ENCODE measurements at regions not wholly inside any gene's neighbourhood (a gene's known extent, or its start where the extent isn't known, plus 50 kb on each side); places are given as distances from the start of the nearest gene placed in this dataset.
A peak's percentile ranks its signal among the peaks of the same experiment; 100 is the strongest.

GRCh38 chr13:74004109-74004508 lies 130.1 kb downstream of the KLF12 start:
- no peak for DNase-seq (ENCODE audit: low read depth in 2 of 2, low spot score in 1 of 2)

DNA sequence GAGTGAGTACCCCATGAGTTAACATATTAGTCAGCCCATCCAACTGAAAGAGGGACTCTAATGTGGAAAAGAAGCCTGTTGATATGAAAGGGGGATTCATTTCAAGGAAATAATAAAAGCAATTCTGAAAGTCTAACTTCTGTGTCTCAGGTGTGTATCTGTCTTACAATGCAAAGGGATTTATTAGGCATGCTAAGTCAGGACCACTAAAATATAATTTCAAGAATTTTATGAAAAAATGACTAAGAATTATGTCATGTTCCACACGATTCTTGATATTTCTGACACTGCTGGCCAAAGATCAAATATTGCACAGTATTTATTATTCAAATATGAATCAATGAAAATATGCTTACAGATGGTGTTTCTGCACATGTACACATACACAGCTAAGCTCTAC lies 130.8 kb downstream of the KLF12 start:
- no peak for DNase-seq (ENCODE audit: low read depth in 2 of 2, low spot score in 1 of 2)

DNA sequence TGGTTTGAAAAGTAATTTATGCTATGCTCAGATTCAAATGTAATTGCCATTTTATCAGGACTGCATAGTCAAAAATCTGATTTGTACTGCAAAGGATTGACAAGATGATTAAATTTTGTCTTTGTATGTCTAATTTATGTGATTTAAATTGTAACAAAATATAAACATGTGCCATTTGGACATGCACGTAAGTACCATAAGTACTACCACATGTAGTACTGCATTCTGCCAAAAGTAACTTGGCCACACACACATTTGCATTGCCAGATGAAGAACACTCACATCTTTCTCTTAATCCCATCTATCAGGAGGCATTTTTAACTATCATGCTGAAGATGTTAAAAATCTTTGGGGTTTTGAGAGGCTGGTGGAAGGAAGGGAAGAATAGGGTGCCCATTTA lies 133.3 kb downstream of the KLF12 start:
- no peak for DNase-seq (ENCODE audit: low read depth in 2 of 2, low spot score in 1 of 2)

DNA sequence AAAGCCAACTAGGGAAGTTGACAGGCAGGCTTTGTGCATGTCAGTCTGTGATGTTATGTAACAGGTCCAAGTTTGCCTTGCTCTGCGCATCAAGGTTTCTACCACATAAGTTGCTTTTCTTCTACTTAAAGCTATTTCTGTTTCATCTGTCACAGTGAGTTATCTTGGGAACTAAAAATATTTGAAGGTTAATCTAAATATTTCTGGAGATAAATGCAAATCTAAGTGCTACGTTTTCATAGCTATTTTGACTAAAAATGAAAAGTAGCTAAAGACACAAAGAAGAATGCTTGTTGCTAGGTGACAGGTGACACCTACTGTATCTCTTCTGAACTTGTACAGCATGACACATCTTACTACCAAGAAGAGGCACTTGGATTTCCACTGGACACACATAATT lies 135.6 kb downstream of the KLF12 start:
- no peak for DNase-seq (ENCODE audit: low read depth in 2 of 2, low spot score in 1 of 2)

- DNase-seq (ENCODE audit: low read depth in 2 of 2, low spot score in 1 of 2), result no peak
Measured at GRCh38 chr13:73997964-73998363, 136.2 kb downstream of the KLF12 start.

- no peak for DNase-seq (ENCODE audit: low read depth in 2 of 2, low spot score in 1 of 2)
Measured at GRCh38 chr13:73996569-73996968, 137.6 kb downstream of the KLF12 start.

GRCh38 chr13:73995736-73996135 lies 138.5 kb downstream of the KLF12 start:
- no peak for DNase-seq (ENCODE audit: low read depth in 2 of 2, low spot score in 1 of 2)

DNA sequence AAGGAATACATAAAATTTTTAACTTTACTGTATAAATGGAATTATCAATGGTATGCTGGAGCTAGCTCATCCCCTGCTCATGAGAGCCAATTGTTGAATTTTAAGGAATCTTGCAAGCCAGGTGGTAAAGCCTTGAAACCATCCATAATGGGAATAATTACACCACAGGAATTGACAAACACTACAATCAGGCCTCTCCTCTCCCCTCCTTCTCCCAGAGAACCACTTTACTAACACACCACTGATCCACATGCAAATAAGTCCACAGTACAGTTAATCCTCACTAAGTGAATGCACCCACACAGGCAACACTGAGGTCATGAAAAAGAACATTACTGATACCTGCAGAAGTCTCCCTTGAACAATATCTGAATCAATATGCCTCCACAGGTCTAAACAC lies 140.5 kb downstream of the KLF12 start:
- no peak for DNase-seq (ENCODE audit: low read depth in 2 of 2, low spot score in 1 of 2)

DNA sequence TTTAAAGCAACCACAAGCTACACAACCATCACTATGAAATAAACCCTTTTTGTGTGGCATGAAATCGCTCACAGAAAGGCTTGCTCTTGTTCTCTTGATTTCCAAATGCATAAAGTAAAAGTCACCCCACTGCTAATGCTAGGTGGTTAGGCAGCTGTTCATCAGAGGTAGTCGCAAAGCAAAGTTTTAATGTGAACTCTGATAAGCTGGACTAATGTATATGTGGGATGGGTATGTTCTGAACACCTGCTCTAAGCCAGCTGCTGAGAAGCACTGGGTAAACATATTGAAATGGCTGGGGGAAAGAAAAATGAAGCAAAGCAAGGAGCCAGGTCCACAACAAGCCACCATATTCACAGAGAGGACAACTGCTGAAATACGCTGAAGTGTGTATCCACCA lies 142.3 kb downstream of the KLF12 start:
- no peak for DNase-seq (ENCODE audit: low read depth in 2 of 2, low spot score in 1 of 2)

DNA sequence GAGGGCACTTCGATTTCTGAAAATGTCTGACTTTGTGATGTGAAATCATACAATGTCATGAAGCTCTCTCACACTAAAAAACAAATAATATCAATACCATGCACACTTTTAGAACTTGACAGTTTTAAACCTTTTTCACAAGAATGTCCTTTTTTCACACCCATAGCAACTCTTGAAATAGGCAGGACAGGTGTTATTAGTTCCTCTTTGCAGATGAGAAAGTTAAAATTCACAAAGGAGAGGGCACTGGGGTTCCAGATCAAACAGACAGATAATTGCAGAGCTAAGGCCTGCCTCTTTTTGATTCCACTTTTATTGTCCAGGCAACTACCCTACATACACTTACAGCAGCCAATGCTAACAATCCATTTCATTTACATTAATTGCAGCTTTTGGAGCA lies 142.8 kb downstream of the KLF12 start:
- DNase-seq (ENCODE audit: low read depth in 2 of 2, low spot score in 1 of 2), result no peak

DNA sequence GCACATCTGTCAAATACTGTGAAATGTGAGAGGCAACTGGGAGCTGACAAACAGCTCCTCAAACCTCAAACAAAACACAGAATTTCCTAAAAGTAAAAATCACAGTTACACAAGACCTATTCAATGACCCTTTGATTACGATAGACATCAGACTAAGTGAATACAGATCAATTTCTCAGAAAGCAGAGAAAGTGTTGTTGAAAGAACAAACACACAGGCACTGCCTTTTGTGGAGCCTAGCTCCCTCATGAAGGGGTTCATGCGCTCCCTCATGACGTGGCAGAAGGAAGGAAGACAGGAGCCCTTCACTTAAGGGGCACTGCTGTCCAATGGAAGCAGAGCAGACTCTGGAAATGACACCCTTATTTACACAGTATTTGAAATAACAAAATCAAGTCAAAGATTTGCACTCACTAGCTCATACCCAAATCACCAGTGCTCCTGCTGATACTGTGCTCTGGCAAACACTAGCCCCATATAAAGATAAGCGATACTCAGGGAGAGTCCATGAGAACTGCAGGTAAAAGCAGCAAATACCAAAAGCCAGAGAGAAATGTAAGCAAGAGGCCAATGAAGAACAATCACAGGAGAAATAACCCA lies 144.9 kb downstream of the KLF12 start:
- DNase-seq (ENCODE audit: low read depth in 2 of 2, low spot score in 1 of 2), result no peak

DNA sequence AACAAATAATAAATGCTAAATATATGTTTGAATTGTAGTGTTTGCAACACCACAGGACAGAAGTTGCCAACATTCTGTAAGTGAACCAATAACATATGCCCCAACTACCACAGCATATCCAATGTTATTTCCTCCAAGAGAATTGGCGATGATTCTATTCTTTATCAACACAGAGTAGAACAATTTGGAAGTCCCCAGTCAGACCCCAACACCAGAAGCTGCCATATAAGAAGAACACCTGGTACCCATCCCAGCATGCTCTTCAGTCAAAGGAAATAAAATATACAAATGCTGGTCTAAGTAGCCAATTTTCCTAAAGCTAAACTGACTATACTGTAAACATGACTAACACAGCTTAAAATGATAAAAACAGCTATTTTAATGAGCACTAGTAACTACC lies 145.7 kb downstream of the KLF12 start:
- no peak for DNase-seq (ENCODE audit: low read depth in 2 of 2, low spot score in 1 of 2)

- DNase-seq (ENCODE audit: low read depth in 2 of 2, low spot score in 1 of 2), result no peak
Measured at GRCh38 chr13:73987618-73988017, 146.6 kb downstream of the KLF12 start.

GRCh38 chr13:73985783-73986182 lies 148.4 kb downstream of the KLF12 start:
- DNase-seq (ENCODE audit: low read depth in 2 of 2, low spot score in 1 of 2), result no peak

- peak; percentile 23 to 53 for DNase-seq (ENCODE audit: low read depth in 2 of 2, low spot score in 1 of 2)
Measured at GRCh38 chr13:73984949-73985691, 149.1 kb downstream of the KLF12 start.

- no peak for DNase-seq (ENCODE audit: low read depth in 2 of 2, low spot score in 1 of 2)
Measured at GRCh38 chr13:73984201-73984600, 150.0 kb downstream of the KLF12 start.

DNA sequence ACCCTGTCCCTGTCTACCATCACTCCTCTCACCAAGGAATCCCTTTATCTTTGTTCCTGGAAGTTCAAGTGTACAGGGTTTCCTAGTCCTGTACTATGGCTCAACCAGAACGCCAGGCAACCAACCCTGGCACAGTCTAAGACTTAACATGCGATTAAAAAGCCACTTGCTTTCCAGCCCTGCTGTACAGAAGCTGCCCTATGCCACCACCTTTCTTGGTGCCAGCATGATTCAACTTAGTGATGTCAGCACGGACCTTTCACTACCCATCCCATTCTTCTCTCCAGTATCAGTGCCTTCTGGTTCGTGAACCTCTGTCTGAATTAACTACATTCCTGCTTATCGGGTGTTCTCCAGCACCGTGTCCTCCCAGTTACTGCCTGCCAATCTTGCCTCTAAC lies 151.1 kb downstream of the KLF12 start:
- no peak for DNase-seq (ENCODE audit: low read depth in 2 of 2, low spot score in 1 of 2)

DNA sequence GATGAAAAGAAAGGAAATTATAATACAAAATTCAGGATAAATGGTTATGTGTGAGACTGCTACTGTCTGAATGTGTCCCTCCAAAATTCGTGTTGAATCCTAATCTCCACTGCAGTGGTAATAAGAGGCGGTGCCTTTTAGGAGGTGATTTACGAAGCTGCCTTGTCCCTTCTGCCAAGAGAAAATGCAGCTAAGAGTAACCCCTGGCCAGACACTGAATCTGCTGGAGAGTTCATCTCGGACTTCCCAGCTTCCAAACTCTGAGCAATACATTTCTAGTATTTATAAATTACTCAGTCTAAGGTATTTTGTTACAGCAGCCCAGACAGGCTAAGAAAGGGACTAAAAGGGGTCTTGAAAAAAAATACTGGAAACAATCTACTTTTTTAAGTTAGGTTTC lies 152.6 kb downstream of the KLF12 start:
- DNase-seq (ENCODE audit: low read depth in 2 of 2, low spot score in 1 of 2), result no peak

DNA sequence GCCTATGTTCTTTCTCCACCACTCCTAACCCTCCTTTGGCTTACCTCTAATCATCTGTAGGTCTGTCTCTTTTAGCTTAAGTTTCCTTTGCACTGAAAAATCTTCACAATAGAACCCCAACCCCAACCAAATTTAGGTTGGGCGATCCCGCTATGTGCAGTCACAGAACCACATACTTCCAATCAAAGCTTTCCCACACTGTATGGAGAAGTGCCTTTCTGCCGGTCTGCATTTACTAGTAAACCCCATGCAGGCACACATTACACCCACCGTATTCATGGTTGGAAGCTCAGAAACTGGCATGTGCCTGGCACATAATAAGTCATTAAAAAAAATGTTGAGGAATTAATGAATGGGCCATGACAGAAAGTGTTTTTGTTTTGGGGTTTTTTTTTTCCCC lies 158.4 kb downstream of the KLF12 start:
- no peak for DNase-seq (ENCODE audit: low read depth in 2 of 2, low spot score in 1 of 2)

DNA sequence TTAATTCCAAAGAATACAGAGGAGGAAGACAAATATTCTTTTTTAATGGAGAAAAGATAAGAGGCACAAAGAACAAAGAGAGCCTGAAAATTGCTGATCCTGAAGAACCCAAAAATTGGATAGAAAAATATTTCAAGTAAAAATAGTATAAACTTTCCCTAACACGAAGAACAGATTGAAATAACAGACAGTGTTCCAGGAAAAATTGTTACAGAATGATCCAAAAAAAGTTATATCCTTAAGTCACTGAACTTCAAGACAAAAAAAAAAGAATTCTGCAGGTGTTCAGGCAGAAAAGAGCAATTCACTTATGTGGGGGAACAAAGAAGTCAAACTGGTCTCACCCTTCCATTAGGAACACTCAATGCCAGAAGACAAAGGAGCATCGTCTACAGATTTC lies 160.2 kb downstream of the KLF12 start:
- DNase-seq (ENCODE audit: low read depth in 2 of 2, low spot score in 1 of 2), result no peak

DNA sequence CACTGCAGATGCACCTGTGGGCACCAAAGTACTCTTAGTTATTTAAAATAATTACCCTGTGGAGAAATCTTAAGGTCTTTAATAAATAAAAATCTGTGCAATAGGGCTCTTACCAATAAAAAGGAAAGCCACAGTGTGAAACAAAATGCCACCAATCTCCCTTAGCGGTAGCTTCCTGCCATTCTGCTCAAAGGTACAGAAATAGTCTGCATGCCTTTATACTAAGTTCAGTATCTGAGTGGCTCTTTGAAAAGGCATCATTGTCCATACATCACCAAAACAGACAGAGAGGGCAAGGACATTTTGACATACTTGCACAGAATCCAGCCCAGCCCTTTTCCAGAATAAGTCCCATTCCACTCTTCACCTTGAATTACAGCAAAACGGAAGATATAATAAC lies 161.0 kb downstream of the KLF12 start:
- DNase-seq (ENCODE audit: low read depth in 2 of 2, low spot score in 1 of 2), result no peak

DNA sequence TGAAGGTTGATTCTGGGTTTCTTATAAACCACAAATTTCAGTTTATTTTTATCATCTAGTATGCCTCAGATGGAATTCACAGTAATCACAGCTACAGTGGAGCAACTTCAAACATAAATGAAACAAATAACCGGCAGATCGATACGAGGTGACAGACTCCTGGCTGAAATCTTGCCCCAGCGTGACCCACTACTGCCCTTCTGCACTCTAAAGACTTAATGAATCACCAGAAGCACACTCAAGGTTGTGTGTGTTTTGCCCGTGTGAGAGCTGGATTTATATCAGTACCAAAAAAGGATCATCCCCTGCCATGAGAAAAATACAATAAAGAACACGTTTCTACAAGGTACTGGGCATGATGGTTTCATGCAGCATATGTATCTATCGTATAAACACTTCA lies 161.7 kb downstream of the KLF12 start:
- DNase-seq (ENCODE audit: low read depth in 2 of 2, low spot score in 1 of 2), result no peak

GRCh38 chr13:73971481-73971880 lies 162.7 kb downstream of the KLF12 start:
- DNase-seq (ENCODE audit: low read depth in 2 of 2, low spot score in 1 of 2), result no peak

Measured in stimulated activated CD8-positive, alpha-beta memory T cell treated with anti-CD3 and anti-CD28 coated beads, Interleukin-4, amount 100 ng/mL, for 1 hour (primary cell).